ENCODE measurements at regions not wholly inside any gene's neighbourhood (a gene's known extent, or its start where the extent isn't known, plus 50 kb on each side); places are given as distances from the start of the nearest gene placed in this dataset.
"Not testable (repeated sequence)": the region's sequence is repeated elsewhere in the genome, so short reads cannot be mapped to it uniquely, and the experiment has no call there.

GRCh38 chr9:29968831-29969230, 2395.6 kb upstream of the C9orf72 start:
- no peak for DNase-seq

GRCh38 chr9:29969408-29969807, 2396.1 kb upstream of the C9orf72 start:
- no peak for DNase-seq

- no peak for DNase-seq
These were observed 2396.8 kb upstream of the C9orf72 start for GRCh38 chr9:29969856-29970647.

- no peak for DNase-seq
These were observed 2400.9 kb upstream of the C9orf72 start for GRCh38 chr9:29974197-29974596.

- DNase-seq: no peak
These were observed 2403.7 kb upstream of the C9orf72 start for GRCh38 chr9:29976981-29977380.

GRCh38 chr9:29981013-29981412, 2403.4 kb upstream of the ACO1 start:
- DNase-seq: no peak

GRCh38 chr9:29999645-30000044, 2384.8 kb upstream of the ACO1 start:
- DNase-seq: no peak

GRCh38 chr9:30010691-30011090, 2373.8 kb upstream of the ACO1 start:
- no peak for DNase-seq

GRCh38 chr9:30012622-30013021, 2371.8 kb upstream of the ACO1 start:
- no peak for DNase-seq

- no peak for DNase-seq
These were observed 2369.4 kb upstream of the ACO1 start for GRCh38 chr9:30015073-30015472.

- DNase-seq: no peak
These were observed 2364.3 kb upstream of the ACO1 start for GRCh38 chr9:30020161-30020560.

GRCh38 chr9:30035761-30036160, 2348.7 kb upstream of the ACO1 start:
- no peak for DNase-seq

- DNase-seq: no peak
These were observed 2347.9 kb upstream of the ACO1 start for GRCh38 chr9:30036558-30036957.

- no peak for DNase-seq
These were observed 2344.7 kb upstream of the ACO1 start for GRCh38 chr9:30039712-30040111.

GRCh38 chr9:30048396-30048795, 2336.0 kb upstream of the ACO1 start:
- no peak for DNase-seq

GRCh38 chr9:30058463-30058862, 2326.0 kb upstream of the ACO1 start:
- DNase-seq: no peak

- no peak for DNase-seq
These were observed 2323.5 kb upstream of the ACO1 start for GRCh38 chr9:30060976-30061375.

GRCh38 chr9:30065888-30066287, 2318.6 kb upstream of the ACO1 start:
- DNase-seq: no peak

GRCh38 chr9:30069236-30069635, 2315.2 kb upstream of the ACO1 start:
- DNase-seq: not testable (repeated sequence)

GRCh38 chr9:30075022-30075421, 2309.4 kb upstream of the ACO1 start:
- no peak for DNase-seq

GRCh38 chr9:30075451-30076199, 2308.8 kb upstream of the ACO1 start:
- DNase-seq: no peak

GRCh38 chr9:30078195-30078594, 2306.2 kb upstream of the ACO1 start:
- DNase-seq: no peak

- DNase-seq: no peak
These were observed 2295.0 kb upstream of the ACO1 start for GRCh38 chr9:30089428-30089827.

GRCh38 chr9:30103647-30104394, 2280.6 kb upstream of the ACO1 start:
- no peak for DNase-seq
